ENCODE measurements at regions not wholly inside any gene's neighbourhood (a gene's known extent, or its start where the extent isn't known, plus 50 kb on each side); places are given as distances from the start of the nearest gene placed in this dataset.

DNA sequence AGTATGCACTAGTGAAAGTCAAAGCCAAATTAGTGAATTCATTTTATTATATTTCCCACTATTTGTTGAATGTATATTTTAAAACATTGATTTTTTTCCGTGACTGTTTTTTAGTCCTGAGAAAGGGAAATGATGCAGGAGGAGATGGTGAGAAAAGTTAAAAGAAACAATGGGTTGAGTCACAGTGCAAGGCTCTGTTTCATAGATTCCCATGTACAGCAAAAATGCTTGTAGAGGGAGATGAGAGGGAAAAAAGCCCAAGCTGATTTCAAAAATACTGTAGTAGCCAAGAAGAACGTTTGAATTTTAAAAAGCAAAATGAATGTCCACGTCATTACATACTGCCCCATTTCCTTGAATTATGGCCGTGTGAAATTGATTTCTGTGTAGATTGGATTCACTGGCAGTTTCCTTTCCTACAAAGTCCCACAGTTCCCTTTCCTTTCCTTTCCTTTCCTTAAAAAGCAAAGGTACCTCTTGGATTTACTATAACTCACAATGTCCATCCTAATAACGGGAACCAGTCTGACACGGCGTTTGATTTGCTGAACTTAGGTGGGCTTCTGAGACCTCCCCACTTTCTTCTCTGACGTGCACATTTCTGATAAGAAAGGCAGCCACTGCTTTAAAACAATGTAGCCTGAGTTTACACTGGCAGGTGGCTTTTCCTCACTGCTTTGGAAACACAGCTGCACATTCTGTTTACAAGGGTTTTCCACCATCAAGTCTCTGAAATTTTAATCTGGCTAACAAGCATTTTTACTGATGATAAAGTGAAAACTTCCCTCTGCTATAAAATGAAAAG, 63.7 kb downstream of the SPCS3 start:
- DNase-seq, result no peak
- H3K36me3 Mint-ChIP-seq (ENCODE audit: low read depth), result no peaks in the 10 kb centered on the region
- H3K27me3 Mint-ChIP-seq (ENCODE audit: insufficient read depth), result no peaks in the 10 kb centered on the region
- H3K9me3 ChIP-seq (ENCODE audit: control insufficient read depth, low read length), result no peaks in the 10 kb centered on the region
- H3K4me1 Mint-ChIP-seq, result no peaks in the 10 kb centered on the region
- H3K9me3 Mint-ChIP-seq, result no peaks in the 10 kb centered on the region
- TF ChIP-seq, protein P1, sequence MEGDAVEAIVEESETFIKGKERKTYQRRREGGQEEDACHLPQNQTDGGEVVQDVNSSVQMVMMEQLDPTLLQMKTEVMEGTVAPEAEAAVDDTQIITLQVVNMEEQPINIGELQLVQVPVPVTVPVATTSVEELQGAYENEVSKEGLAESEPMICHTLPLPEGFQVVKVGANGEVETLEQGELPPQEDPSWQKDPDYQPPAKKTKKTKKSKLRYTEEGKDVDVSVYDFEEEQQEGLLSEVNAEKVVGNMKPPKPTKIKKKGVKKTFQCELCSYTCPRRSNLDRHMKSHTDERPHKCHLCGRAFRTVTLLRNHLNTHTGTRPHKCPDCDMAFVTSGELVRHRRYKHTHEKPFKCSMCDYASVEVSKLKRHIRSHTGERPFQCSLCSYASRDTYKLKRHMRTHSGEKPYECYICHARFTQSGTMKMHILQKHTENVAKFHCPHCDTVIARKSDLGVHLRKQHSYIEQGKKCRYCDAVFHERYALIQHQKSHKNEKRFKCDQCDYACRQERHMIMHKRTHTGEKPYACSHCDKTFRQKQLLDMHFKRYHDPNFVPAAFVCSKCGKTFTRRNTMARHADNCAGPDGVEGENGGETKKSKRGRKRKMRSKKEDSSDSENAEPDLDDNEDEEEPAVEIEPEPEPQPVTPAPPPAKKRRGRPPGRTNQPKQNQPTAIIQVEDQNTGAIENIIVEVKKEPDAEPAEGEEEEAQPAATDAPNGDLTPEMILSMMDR (conservative IDR thresholded peaks at IDR 0.05), result no peak
- H3K4me3 Mint-ChIP-seq, result no peak overlapping the region
- H3K9ac ChIP-seq (ENCODE audit: extremely low read depth, low read length, poor library complexity, severe bottlenecking), result no peak overlapping the region
- WGBS, 2 experiments (ENCODE audit: insufficient coverage in 1 of 2, insufficient read length in 1 of 2), result 80 to 85% methylated on average over 5 to 8 of the region's 8 CpGs
- no peak overlapping the region for H3K4me3 ChIP-seq (ENCODE audit: low read length)
- H3K27me3 ChIP-seq (ENCODE audit: control insufficient read depth, insufficient read depth, low read length, poor library complexity, severe bottlenecking), result no peaks in the 10 kb centered on the region
- H3K36me3 ChIP-seq (ENCODE audit: control insufficient read depth, insufficient read depth, low read length), result no peaks in the 10 kb centered on the region
- H3K27ac ChIP-seq (ENCODE audit: low read depth, low read length), result no peak overlapping the region
- no peak overlapping the region for H3K27ac Mint-ChIP-seq
- H3K4me1 ChIP-seq (ENCODE audit: control insufficient read depth, insufficient read depth, low read length), result no peaks in the 10 kb centered on the region

DNA sequence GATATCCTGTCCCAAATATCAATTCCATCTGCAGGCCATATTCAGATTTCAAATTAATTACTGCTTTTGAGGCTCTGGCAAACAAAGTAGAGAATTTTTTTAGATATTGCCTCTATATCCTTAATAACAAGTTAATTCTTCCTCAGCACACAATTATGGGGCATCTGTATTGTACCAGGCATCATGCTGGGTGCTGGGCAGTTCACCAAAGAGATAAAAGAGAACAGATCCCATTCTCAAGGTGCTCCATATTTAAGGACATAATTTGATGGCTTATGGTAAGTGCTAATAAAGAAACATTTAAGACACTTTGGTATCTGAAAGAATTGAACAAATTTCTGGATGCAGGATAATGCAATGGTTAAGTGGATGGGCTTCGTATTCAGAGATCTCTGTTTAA, 65.8 kb downstream of the SPCS3 start:
- no peaks in the 10 kb centered on the region for H3K27me3 ChIP-seq (ENCODE audit: control insufficient read depth, insufficient read depth, low read length, poor library complexity, severe bottlenecking)
- H3K9me3 ChIP-seq (ENCODE audit: control insufficient read depth, low read length), result no peaks in the 10 kb centered on the region
- H3K9ac ChIP-seq (ENCODE audit: extremely low read depth, low read length, poor library complexity, severe bottlenecking), result no peak overlapping the region
- Mint-ChIP-seq H3K27ac (no peak overlapping the region), H3K4me1 (no peaks in the 10 kb centered on the region), H3K4me3 (no peak overlapping the region), H3K27me3 (ENCODE audit: insufficient read depth) (no peaks in the 10 kb centered on the region), H3K9me3 (no peaks in the 10 kb centered on the region), H3K36me3 (ENCODE audit: low read depth) (no peaks in the 10 kb centered on the region)
- no CpG with 5 or more reads among the region's 1 CpG for WGBS, 2 experiments (ENCODE audit: insufficient coverage in 1 of 2, insufficient read length in 1 of 2)
- no peak overlapping the region for H3K27ac ChIP-seq (ENCODE audit: low read depth, low read length)
- H3K4me1 ChIP-seq (ENCODE audit: control insufficient read depth, insufficient read depth, low read length), result no peaks in the 10 kb centered on the region
- TF ChIP-seq, protein P1 (conservative IDR thresholded peaks at IDR 0.05), result no peak
- no peak overlapping the region for H3K4me3 ChIP-seq (ENCODE audit: low read length)
- no peak for DNase-seq
- H3K36me3 ChIP-seq (ENCODE audit: control insufficient read depth, insufficient read depth, low read length), result no peaks in the 10 kb centered on the region

DNA sequence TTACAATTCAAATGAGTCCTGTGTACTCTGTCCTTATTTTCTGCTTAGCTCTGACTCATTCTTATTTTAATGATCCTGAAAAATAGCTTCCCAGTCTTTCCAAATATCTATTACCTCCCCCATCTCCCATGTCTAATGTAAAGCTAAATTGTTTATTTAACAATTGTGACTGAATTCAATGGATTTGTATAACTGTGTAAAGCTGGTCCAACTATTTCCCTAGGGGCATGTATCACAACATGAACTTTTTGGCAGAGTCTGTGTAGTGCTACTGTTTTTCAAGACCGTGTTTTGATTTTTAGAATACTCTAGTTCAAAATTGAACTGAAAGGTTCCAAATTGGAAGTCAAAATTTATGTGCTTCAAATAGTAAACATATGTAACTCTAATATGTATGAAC, 67.8 kb downstream of the SPCS3 start:
- no peak overlapping the region for H3K27ac ChIP-seq (ENCODE audit: low read depth, low read length)
- no peak overlapping the region for H3K27ac Mint-ChIP-seq
- no peak overlapping the region for H3K4me3 Mint-ChIP-seq
- no peaks in the 10 kb centered on the region for H3K36me3 Mint-ChIP-seq (ENCODE audit: low read depth)
- no peaks in the 10 kb centered on the region for H3K4me1 Mint-ChIP-seq
- no peak overlapping the region for H3K9ac ChIP-seq (ENCODE audit: extremely low read depth, low read length, poor library complexity, severe bottlenecking)
- no peak overlapping the region for H3K4me3 ChIP-seq (ENCODE audit: low read length)
- H3K9me3 Mint-ChIP-seq, result no peaks in the 10 kb centered on the region
- TF ChIP-seq, protein P1 (conservative IDR thresholded peaks at IDR 0.05), result no peak
- no peaks in the 10 kb centered on the region for H3K4me1 ChIP-seq (ENCODE audit: control insufficient read depth, insufficient read depth, low read length)
- no peak for DNase-seq
- WGBS, 2 experiments (ENCODE audit: insufficient coverage in 1 of 2, insufficient read length in 1 of 2), result 90% methylated on average over 1 of the region's 1 CpG; no CpG with 5 or more reads in 1 of the 2 experiments
- H3K9me3 ChIP-seq (ENCODE audit: control insufficient read depth, low read length), result no peaks in the 10 kb centered on the region
- no peaks in the 10 kb centered on the region for H3K27me3 Mint-ChIP-seq (ENCODE audit: insufficient read depth)
- no peaks in the 10 kb centered on the region for H3K36me3 ChIP-seq (ENCODE audit: control insufficient read depth, insufficient read depth, low read length)
- H3K27me3 ChIP-seq (ENCODE audit: control insufficient read depth, insufficient read depth, low read length, poor library complexity, severe bottlenecking), result no peaks in the 10 kb centered on the region
